ENCODE measurements at regions not wholly inside any gene's neighbourhood (a gene's known extent, or its start where the extent isn't known, plus 50 kb on each side); places are given as distances from the start of the nearest gene placed in this dataset.

DNA sequence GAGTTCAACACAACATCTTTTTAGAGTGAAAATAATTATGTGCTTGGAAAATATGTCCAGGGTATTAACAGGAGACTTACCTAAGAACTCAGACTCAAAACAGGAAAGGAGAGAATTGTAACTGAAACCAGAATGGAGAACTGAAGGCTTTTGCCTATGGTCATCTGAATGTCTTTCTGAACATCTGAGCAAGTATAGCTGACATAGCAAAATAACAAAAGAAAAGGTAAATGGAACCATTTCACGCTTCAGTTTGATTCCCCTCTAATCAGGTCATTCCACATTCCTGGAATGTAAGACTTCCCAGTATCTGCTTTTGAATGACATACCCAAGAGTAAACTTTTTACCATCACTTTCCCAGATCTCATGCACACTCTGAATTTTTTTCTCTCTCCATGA, 500.4 kb upstream of the HS3ST1 start (continued):
- TF ChIP-seq CTCF (conservative IDR thresholded peaks at IDR 0.05; ENCODE audit: low read depth in 2 of 2) = no peak
- TF ChIP-seq ETS1 (IDR thresholded peaks at IDR 0.05) = no peak
- TF ChIP-seq NANOG (IDR thresholded peaks at IDR 0.05; ENCODE audit: borderline replicate concordance) = no peak
- no peak for TF ChIP-seq EZH2phosphoT487 (IDR thresholded peaks at IDR 0.05; ENCODE audit: unreplicated experiment)
- TF ChIP-seq POLR2AphosphoS5 (IDR thresholded peaks at IDR 0.05; ENCODE audit: low read depth) = no peak
- TF ChIP-seq ZNF114 (CRISPR knock-in tag; IDR thresholded peaks at IDR 0.05) = no peak
- no peak for TF ChIP-seq EZH2 (IDR thresholded peaks at IDR 0.05; ENCODE audit: low read depth, unreplicated experiment)

- Histone ChIP-seq H3K9me2 (ENCODE audit: insufficient read depth) (peaks cover 7% of the 10 kb centered on the region; the same call in 1 of the 2 replicates), H3K79me2 (replicated peaks; ENCODE audit: insufficient read depth) (no peaks in the 10 kb centered on the region), H3K4me2 (no peak overlapping the region), H4K20me1 (replicated peaks; ENCODE audit: insufficient read depth) (no peaks in the 10 kb centered on the region), H3K4me1 (ENCODE audit: insufficient read depth) (no peaks in the 10 kb centered on the region), H3K36me3 (ENCODE audit: insufficient read depth) (no peaks in the 10 kb centered on the region; the same call in 1 of the 2 replicates), H2AFZ (no peak overlapping the region), H3F3A (replicated peaks; ENCODE audit: low read depth) (no peaks in the 10 kb centered on the region), H3K27ac (ENCODE audit: low read depth) (no peak overlapping the region), H3K27me3 (ENCODE audit: insufficient read depth) (no peaks in the 10 kb centered on the region), H3K4me3 (no peak overlapping the region)
- Mint-ChIP-seq H3K4me3 (no peak overlapping the region), H3K36me3 (ENCODE audit: low read depth) (peaks cover 32% of the 10 kb centered on the region), H3K9me3 (peaks cover 24% of the 10 kb centered on the region), H3K4me1 (peaks cover 5% of the 10 kb centered on the region), H3K27ac (no peak overlapping the region), H3K27me3 (ENCODE audit: insufficient read depth, low read depth, poor library complexity) (no peaks in the 10 kb centered on the region)
- no peak for DNase-seq (ENCODE audit: low spot score)
- TF ChIP-seq REST (IDR thresholded peaks at IDR 0.05; ENCODE audit: unreplicated experiment) = no peak
- no peak for TF ChIP-seq EZH2 (IDR thresholded peaks at IDR 0.05; ENCODE audit: low read depth, unreplicated experiment)
- TF ChIP-seq ZNF331 (CRISPR knock-in tag; IDR thresholded peaks at IDR 0.05; ENCODE audit: low read depth) = no peak
- no peak for TF ChIP-seq CREB1 (CRISPR knock-in tag; IDR thresholded peaks at IDR 0.05; ENCODE audit: low read depth)
- no peak for TF ChIP-seq STAT1 (IDR thresholded peaks at IDR 0.05; ENCODE audit: unreplicated experiment)
- TF ChIP-seq EZH2phosphoT487 (IDR thresholded peaks at IDR 0.05; ENCODE audit: unreplicated experiment) = no peak
- no peak for ATAC-seq
Observed at GRCh38 chr4:11919316-11919715, 490.6 kb upstream of the HS3ST1 start.
